ENCODE measurements at regions not wholly inside any gene's neighbourhood (a gene's known extent, or its start where the extent isn't known, plus 50 kb on each side); places are given as distances from the start of the nearest gene placed in this dataset.
A peak's percentile ranks its signal among the peaks of the same experiment; 100 is the strongest.
"Not testable (repeated sequence)": the region's sequence is repeated elsewhere in the genome, so short reads cannot be mapped to it uniquely, and the experiment has no call there.

DNA sequence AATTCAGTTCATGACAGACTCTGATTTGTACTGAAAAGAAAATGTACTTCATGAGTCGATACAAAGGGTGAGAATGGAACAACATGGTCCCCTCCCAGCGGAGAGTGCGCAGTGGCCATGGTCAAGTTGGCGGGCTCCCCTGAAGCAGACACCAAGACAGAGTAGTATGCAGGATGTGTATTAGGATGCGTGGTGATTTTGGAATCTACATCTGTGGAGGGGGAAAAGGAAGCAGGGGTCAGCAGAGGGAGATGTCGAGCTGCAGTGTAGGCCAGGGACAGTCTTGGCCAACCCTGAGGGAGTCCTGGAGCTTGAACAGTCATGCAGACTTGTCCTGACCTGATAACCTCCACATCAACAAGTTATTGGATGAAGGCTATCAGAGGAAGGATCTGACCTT lies 481.0 kb downstream of the OMA1 start:
- DNase-seq (ENCODE audit: low read depth in 2 of 2) = no peak

DNA sequence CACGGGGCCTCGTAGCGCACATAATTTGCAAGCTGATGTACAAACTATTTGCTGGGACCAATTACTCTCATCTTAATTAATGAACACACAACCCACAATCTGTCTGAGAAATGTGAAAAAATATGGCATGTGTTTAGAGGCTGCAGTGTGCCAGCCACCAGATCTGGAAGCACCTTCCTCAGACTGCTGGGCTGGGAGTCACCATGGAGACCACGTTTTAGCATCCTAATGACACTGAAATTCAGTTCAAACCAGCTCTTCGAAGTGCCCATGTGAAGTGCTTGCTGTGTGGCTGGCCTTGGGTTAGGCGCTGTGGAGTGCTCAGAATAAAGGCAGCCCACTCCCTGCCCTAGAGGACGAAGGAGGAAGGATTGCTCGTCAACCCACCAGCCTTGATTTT lies 482.4 kb downstream of the OMA1 start:
- DNase-seq (ENCODE audit: low read depth in 2 of 2) = no peak

DNA sequence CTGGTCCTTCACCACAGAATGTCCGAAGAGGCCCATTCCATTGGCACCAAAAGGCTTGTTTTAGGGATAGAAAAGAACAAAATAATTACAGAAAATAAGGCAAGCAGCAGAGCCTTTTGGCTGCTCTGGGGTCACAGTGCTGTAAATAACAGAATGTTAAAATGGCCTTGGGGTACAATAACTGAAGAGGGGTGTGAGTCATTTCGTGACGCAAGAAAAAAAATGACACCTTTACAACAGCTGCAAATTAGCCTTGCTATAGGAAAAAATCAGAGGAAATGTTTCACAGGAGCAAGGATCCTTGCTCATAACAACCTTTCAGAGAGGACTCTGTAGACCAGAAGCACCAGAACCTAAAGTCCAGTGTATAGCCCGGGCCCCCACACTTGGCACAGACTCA lies 483.4 kb downstream of the OMA1 start:
- no peak for DNase-seq (ENCODE audit: low read depth in 2 of 2)

DNA sequence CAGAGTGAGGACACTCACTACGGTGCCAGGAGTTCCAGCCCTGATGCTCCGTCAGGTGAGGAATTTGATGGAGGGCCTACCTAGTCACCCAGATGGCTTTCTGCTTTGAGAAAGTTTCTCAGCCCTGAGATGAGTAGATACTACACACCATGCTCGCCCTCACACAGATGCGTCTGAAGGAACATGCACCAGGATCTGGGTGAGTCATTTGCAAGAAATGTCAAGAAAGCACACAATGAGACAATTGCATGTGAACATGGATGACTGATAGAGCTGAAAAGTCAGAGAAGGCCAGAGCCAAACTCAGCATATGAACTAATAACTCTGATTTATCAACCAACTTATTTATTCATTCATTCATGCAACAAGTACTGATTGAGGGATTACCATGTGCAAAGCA lies 483.9 kb downstream of the OMA1 start:
- DNase-seq (ENCODE audit: low read depth in 2 of 2) = peak in 1 of 2 experiments; percentile 4

DNA sequence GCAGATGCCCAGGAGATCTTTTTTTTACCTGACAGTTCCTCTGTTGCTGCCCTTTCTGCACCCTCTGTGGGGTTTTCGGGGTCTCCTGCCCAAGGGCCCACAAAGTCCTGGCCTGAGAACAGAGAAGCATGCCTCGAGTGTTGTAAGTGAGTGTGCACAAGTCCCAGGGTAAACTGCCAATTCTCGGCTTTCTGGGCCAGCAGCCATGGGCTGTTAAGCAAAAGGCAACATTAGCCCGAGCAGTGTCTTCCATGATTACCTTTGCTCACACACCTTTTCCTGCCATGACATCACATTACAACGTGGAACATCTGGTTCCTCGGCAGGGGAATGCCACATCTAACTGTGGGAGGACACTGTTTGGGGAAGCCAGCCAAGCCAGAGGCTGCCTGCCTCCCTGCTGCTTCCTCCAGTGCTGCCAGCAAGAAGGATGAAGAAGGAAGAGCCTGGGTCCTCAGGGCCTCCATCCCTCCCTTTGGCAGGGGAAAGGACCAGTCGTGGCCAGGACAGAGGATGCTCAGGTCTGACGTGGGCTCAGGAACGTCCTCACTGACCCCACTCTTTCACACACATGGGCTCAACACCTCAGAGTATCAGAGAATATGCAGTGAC lies 485.9 kb downstream of the OMA1 start:
- DNase-seq (ENCODE audit: low read depth in 2 of 2) = no peak

DNA sequence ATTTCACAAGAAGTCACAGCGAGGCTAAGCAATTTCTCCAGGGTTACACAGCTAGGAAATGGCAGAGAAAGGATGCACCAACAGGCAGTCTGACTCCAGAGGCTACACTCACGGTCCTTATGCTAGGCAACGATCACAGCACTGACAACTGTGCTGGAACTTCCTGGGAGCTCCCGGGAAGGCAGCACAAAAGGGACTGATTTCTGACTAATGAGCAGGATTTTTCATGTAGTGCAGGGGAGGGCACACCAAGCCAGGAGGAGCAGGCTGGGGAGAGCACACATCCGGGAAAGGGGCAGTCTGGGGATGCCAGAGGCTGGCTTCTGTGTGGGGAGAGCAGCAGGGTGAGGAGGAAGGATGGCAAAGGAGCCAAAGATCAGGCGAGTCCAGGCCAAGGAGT lies 486.7 kb downstream of the OMA1 start:
- DNase-seq (ENCODE audit: low read depth in 2 of 2) = no peak

DNA sequence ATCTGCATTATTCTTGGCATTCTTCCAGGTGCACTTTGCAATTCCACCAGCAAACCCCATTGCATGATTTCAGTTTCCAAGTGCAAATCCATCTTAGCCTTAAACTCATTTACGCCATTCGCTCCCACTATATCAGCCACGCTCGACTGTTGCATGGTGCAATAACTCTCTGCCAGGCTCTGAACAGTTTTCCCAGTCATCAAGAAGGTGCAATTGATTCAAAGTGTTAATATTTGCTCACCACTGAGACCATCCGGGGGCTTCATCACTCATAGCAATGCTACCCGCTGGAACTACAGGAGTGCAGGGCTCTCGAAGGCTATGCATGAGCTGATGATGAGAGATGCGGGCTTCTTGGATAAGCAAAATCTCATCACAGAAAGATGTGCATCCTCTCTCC lies 488.2 kb downstream of the OMA1 start:
- DNase-seq (ENCODE audit: low read depth in 2 of 2) = no peak

DNA sequence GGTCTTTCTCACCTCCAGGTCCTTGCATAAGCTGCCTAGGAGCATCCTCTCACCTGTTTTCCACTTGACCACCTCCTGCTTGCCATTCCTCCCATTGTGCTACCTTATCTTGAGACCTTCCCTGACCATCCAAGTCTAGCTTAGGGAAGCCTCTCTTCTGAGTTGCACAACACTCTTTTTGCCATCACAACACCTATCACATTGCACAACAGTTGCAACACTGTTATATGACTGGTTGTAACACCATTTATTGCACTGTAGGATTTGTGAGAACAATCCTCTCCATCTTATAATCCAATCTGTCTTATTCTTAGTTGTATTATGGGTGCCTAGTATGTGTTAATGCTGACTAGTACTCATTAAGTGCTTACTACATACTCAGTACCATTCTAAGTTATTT lies 488.7 kb downstream of the OMA1 start:
- DNase-seq (ENCODE audit: low read depth in 2 of 2) = no peak

DNA sequence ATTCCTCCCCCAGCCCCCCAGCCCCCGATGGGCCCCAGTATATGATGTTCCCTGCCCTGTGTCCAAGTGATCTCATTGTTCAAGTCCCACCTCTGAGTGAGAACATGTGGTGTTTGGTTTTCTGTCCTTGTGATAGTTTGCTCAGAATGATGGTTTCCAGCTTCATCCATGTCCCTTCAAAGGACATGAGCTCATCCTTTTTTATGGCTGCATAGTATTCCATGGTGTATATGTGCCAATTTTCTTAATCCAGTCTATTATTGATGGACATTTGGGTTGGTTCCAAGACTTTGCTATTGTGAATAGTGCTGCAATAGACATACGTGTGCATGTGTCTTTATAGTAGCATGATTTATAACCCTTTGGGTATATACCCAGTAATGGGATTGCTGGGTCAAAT lies 495.3 kb downstream of the OMA1 start:
- DNase-seq (ENCODE audit: low read depth in 2 of 2) = not testable (repeated sequence)

DNA sequence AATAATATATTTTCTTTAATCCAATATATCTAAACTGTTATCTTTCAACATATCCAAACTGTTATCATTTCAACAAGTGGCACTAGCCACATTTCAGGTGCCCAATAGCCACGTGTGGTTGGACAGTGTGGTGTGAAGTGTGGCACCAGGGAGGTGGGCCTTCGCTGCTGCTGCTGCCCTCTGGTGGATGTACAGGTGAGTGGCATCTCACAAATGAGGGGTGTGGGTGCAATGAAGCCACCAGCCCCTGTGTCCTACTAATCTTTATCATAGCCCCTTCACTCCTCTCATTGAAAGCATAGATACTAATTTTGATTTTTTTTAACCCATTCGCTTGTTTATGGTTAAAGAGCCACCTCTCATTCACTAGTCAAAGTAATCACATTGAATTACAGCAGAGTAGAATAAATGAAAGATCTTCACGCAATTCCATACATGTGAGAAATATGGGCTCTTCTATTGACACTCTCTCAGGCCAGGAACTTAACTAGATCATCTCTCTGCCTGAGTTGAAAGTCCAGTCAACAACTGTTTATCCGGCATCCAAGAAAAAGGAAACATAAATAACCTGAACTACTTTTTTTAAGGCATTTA lies 499.2 kb downstream of the OMA1 start:
- no peak for DNase-seq (ENCODE audit: low read depth in 2 of 2)

DNA sequence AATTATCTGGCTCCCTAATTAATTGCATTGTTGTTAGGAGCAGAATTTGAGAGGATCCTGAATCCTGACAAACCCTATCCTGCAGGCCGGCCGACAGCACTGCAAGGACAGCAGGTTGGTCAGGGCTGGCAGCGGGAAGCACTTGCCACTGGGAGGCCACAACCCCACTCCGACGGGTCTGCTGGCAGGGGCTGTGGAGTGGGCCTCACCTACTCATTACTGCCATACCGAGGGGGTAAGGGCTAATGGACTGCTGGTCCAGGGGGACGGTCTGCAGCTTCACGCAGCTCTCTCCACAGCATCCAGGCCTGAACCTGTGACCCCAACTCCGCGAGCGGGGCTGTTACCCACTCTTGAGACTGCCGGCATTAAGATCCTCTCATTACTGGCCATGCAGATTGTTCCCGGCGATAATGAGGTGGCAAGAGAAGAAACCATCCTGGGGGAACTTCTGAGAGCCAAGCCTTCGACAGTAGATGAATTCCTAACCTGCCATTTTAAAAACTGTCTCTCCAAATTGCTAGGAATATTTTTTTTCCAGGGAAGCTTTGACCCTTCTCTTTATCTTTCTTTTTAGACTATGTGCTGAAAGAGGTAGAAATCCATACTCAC lies 501.3 kb downstream of the OMA1 start:
- DNase-seq (ENCODE audit: low read depth in 2 of 2) = no peak

DNA sequence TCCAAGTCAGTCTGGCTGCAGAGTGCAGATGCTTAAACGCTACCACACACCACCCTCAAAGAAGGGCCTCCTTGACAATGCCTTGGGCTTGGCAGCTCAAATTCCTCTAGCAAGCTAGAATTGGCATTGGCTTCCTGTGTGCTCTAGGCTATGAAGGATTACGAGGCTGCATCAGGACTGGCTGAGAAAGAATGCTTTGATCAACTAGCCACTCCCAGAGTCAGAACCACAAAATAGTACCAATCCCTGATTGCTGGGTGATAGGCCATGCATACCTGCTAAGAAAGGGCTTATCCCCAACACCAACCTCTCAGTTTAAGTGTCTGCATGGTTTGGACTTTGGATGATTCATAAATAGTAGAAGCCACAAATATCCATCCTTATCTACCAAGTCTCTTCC lies 504.9 kb downstream of the OMA1 start:
- DNase-seq (ENCODE audit: low read depth in 2 of 2) = no peak

DNA sequence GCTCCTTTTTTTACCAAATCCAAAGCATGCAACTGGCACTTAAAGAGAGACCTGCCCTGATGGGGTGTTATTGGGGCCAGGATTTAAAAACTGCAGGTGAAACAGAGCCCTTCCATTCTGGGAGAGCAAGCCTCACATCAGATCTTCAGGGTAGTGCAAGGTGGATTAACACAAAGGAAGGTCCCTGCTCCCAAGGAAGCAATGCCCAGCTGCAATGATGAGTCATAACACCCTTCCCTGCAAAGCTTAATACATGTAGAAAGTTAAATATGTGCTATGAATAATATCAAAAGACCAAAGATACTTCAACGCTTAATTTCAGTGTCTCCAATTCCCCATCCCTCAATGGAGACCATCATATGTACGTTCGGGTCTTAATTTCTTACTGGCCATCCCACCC lies 508.0 kb downstream of the OMA1 start:
- DNase-seq (ENCODE audit: low read depth in 2 of 2) = no peak

DNA sequence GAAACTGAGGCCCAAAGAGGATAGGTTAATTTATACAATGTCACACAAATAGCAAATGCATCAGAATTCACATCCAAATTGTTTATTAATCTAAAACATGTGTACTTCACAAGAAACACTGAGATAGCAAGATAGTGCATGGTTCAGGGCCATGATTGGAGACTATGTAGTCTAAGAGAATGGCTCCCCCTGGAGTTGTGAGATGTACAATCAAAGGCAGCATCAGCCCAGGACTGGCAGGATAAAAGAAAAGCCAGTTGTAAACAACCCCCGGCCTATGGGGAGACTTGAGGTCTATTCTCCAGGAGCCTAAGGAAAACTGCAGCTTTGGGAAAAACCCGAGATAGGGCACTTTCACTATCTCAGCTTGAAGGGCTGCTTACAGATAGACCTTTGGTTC lies 511.0 kb downstream of the OMA1 start:
- peak; percentile 5 to 15 for DNase-seq (ENCODE audit: low read depth in 2 of 2)

DNA sequence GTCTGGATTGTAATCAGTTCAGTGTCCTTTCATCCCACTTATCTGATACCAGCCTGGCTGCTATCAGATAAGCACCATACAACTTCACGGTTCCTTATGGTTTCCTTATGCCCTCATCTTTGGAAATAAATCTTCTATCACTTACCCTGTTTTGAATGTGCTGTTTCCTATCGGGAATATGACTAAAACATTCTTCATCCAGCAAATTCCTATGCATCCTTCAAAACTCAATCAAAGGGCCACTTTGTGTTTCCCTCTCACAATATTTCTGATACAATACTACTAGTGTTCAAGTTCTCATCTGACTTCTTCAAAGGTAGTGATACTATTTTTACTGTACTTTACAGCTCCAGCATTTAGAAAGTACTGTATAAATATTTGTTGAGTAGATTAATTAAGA lies 513.2 kb downstream of the OMA1 start:
- no peak for DNase-seq (ENCODE audit: low read depth in 2 of 2)

DNA sequence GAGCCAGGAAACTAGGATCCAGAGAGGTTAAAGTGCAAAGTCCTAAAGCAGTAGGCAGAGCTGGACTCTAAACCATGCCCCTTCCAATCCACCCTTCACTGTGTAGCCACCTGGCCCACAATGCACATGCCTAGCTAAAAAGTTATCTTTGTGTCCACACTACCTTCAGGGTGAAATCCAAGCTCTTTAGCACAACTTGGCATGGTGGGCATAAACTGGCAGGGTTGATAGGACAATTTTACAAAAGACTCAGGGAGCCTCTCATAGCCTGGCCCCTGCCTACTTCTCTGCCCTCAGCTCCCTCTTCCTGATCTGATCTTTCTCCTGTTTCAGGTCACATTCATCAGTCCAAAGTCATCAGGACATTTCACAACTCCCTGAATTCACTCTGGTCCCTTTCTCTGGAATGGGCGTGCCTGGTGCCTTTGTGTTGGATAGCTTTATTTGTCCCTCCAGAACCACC lies 513.9 kb downstream of the OMA1 start:
- no peak for DNase-seq (ENCODE audit: low read depth in 2 of 2)

DNA sequence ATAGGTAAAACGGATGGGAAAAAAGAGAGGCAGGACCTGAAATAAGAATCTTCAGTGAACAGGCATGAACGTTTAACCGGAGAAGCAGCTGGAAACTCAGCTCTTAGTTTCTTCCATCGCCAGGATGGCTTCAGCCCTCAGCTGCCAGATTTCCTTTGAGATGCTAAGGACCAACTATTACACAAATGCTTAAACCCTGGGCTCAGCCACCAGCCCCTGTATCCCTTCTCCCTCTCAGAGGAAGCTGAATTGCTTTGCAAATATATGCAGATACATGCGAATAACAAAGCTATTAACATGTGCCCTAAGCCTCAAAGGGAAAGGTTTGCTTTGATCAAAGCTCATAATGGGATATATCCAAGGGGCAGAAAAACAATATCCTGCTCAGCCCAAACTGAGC lies 515.1 kb downstream of the OMA1 start:
- no peak for DNase-seq (ENCODE audit: low read depth in 2 of 2)

DNA sequence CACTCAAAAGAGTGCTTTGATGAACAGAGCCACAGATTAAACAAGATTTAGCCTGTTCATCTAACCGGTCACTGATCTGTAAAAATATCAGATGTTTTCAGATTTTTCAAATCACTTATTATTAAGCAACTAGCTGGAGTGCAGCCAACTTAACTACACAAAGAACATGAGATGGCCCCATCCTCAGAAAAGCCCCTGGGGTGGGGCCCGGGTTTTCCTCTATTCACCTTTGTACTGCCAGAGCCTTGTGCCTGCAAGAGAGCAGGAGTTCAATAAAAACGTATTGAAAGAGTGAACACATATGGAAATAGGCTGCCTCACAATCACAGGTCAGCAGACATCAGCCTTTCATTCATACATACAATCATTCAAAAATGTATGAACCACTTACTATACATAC lies 516.1 kb downstream of the OMA1 start:
- no peak for DNase-seq (ENCODE audit: low read depth in 2 of 2)

DNA sequence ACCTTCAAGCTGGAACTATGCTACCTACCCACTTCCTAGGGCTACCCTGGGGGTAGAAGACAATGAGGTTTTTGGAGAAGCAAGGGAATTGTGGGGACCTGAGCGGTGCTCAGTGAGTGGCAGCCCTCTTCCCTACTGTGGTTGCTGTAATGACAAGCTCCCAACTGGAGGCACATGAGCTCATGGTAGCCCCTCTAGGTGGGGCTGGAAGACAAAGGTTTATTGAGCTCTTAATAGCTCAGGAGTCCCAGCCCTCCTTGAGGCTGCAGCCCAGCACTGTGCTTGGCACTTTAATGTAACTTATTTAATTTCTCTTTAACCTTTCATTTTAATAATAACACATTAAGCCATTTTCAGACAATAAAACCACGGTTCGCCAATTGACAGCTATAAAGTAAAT lies 528.9 kb downstream of the OMA1 start:
- no peak for DNase-seq (ENCODE audit: low read depth in 2 of 2)

DNA sequence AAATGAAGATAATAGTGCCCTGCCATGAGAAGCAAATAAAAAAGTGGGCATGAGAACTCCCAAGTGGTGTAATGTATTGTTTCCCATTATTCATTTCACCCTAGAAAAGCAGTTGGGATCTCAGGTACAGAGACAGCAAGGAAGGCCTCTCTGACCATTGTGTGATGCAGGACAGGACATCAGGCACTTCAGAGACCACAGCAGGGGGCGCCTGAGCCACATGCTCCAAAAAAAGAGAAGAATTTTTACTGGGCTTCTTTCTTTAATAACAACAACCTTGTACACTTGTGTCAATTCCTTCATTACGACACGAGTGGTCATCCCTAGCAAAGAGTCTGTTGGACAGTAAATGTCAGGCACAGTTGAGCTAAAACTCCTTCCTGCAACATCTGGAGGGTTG lies 533.3 kb downstream of the OMA1 start:
- DNase-seq (ENCODE audit: low read depth in 2 of 2) = no peak

DNA sequence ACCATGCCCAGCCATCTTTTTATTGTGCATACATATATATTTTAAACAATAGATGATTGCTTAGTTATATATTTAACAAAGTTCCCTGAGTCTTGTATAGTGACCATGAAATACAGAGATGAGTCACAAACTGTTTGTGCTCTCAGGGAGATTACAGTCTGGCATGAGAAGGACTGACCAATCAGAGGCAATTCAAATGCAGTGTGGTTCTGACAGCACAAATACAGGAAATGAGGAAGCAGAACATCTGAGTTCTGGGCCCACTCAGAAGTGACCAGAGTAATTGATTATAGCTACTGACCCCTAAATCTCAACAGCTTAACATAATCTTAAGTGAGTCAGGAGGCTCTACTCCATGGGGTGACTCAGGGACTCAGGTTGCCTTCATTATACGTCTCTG lies 534.5 kb downstream of the OMA1 start:
- no peak for DNase-seq (ENCODE audit: low read depth in 2 of 2)

DNA sequence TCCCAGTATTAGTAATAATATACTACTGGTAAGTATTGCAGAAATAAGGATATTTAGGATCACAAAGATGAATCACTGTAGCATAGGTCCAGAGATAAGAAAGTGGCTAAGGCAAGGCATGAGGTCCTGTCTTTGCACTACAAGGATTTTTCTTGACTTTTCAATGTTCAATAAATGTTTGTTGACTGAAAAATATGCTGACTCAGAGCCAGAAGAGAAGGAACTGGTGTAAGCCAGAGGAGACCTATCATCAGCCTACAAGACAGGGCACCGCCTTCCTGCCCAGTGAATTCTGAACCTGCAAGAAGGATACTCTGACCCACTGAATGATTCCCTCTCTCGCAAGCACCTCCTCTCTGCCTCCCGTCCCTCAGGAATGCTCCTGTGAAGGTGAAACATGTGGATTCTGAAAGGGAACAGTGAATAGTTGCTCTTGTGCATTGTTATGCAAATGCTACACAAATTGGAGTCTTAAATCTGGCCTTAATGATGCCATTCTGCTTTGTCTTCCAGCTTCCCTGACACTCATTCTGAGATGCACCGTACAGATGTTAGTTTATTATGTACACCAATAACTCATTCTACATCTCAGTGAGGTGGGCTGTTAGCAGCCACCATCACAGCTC lies 540.0 kb downstream of the OMA1 start:
- DNase-seq (ENCODE audit: low read depth in 2 of 2) = no peak

DNA sequence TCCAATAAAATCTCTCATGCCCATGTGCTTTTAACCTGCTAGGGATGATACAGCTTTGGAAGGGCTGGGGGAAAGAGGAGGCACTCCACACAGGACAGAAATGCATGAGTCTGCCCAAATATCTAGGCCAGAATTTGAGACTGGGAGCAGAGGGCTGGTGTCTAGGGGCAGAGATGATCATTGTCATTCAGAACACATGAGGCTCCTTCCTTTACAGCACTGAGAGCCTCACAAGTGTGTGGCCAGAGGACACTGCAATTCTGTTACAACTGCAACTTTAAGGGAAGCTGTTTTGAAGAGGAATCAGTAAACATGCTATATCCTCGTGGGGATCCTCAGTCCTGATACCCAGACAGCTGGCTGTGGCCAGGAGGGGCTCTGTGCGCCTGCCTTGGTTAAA lies 541.3 kb downstream of the OMA1 start:
- DNase-seq (ENCODE audit: low read depth in 2 of 2) = no peak
